ENCODE measurements at regions not wholly inside any gene's neighbourhood (a gene's known extent, or its start where the extent isn't known, plus 50 kb on each side); places are given as distances from the start of the nearest gene placed in this dataset.

DNA sequence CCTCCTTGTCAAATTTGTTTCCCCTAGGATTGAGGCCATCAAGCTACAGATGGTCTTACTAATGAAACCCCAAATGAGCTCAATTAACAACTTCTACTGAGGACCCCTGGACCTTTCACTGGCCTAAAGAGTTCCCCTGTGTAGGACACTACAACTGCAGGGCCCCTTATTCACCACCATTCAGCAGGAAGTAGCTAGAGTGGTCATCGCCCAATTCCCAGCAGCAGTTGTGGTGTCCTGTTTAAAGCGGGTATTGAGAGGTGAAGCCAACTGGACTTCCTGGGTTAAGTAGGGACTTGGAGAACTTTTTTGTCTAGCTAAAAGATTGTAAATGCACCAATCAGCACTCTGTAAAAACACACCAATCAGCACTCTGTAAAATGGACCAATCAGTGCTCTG, 1466.9 kb downstream of the KCNT2 start:
- ATAC-seq (no peak), DNase-seq (no peak)
- 88 to 100% (median 94%) methylated on average over 1 to 2 of the region's 2 CpGs for WGBS, 4 donors
- peaks cover 0 to 14% (median 7%) of the 10 kb centered on the region in 12 donors for H3K9me3 ChIP-seq
- H3K4me3 ChIP-seq, result no peak overlapping the region
- H3K36me3 ChIP-seq, result no peaks in the 10 kb centered on the region
- intact Hi-C loops (cut with DNase I), result no loop called here
- TF ChIP-seq, protein P1, sequence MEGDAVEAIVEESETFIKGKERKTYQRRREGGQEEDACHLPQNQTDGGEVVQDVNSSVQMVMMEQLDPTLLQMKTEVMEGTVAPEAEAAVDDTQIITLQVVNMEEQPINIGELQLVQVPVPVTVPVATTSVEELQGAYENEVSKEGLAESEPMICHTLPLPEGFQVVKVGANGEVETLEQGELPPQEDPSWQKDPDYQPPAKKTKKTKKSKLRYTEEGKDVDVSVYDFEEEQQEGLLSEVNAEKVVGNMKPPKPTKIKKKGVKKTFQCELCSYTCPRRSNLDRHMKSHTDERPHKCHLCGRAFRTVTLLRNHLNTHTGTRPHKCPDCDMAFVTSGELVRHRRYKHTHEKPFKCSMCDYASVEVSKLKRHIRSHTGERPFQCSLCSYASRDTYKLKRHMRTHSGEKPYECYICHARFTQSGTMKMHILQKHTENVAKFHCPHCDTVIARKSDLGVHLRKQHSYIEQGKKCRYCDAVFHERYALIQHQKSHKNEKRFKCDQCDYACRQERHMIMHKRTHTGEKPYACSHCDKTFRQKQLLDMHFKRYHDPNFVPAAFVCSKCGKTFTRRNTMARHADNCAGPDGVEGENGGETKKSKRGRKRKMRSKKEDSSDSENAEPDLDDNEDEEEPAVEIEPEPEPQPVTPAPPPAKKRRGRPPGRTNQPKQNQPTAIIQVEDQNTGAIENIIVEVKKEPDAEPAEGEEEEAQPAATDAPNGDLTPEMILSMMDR (IDR thresholded peaks at IDR 0.05), result no peak
- no peak for TF ChIP-seq POLR2A (IDR thresholded peaks at IDR 0.05)
- H3K27me3 ChIP-seq, result no peaks in the 10 kb centered on the region
- no peaks in the 10 kb centered on the region for H3K4me1 ChIP-seq
- no peak overlapping the region for H3K27ac ChIP-seq

GRCh38 chr1:195130598-195130997, 1477.6 kb downstream of the KCNT2 start:
- Histone ChIP-seq H3K9me3 (peaks cover 0 to 6% (median 0%) of the 10 kb centered on the region in 12 donors), H3K4me3 (no peak overlapping the region), H3K4me1 (no peaks in the 10 kb centered on the region), H3K36me3 (no peaks in the 10 kb centered on the region), H3K27ac (no peak overlapping the region), H3K27me3 (no peaks in the 10 kb centered on the region)
- intact Hi-C loops (cut with DNase I), result no loop called here
- no peak for ATAC-seq
- DNase-seq, result no peak
- TF ChIP-seq, protein P1 (IDR thresholded peaks at IDR 0.05), result no peak
- TF ChIP-seq POLR2A (IDR thresholded peaks at IDR 0.05), result no peak

DNA sequence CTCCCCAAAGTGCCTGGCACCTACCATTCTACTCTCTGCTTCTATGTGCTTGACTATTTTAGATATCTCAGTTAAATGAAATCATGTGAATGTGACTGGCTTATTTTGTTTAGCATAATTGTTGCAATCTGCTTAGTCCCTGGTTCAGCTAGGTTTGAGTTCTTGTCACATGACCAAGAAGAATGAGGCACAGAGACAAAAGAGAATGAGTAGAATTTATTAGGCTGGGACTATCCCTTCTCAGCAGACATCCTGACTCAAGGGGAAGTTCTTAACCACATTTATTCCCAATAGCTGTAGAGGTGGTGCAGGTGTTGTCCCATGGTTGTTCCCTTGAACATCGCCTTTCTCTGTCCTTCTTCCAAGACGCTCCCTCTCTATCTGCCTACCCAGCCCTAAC, 1485.7 kb downstream of the KCNT2 start:
- intact Hi-C loops (cut with DNase I), result no loop called here
- Histone ChIP-seq H3K4me3 (no peak overlapping the region), H3K27ac (no peak overlapping the region), H3K36me3 (no peaks in the 10 kb centered on the region), H3K27me3 (no peaks in the 10 kb centered on the region), H3K4me1 (no peaks in the 10 kb centered on the region), H3K9me3 (no peaks in the 10 kb centered on the region)
- TF ChIP-seq, protein P1 (IDR thresholded peaks at IDR 0.05), result no peak
- no peak for TF ChIP-seq POLR2A (IDR thresholded peaks at IDR 0.05)
- DNase-seq (no peak), ATAC-seq (no peak)
- 91 to 98% (median 96%) methylated on average over 2 of the region's 2 CpGs for WGBS, 4 donors

DNA sequence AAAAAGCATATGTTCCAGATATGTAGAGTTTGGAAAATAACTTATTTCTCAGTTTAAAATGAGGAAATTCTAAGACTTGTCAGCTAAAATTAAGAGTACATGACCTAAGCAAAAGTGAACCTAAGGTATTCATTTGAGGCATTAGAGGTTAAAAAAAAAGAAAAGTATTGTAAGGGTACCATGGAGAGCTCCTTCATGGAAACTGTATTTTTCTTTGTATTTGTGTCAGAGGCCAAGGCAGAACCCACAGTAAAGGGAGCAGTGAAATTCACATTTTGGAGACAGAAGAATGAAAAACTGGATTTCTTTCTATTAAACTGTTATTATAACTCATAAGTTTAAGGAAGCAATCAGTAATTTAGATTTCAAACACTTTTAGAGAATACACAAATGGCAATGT, 1494.8 kb downstream of the KCNT2 start:
- no peak overlapping the region for H3K27ac ChIP-seq
- no peaks in the 10 kb centered on the region for H3K36me3 ChIP-seq
- DNase-seq (no peak), ATAC-seq (no peak)
- intact Hi-C loops (cut with DNase I), result no loop called here
- H3K27me3 ChIP-seq, result no peaks in the 10 kb centered on the region
- peaks cover 0 to 4% (median 0%) of the 10 kb centered on the region in 12 donors for H3K9me3 ChIP-seq
- TF ChIP-seq POLR2A (IDR thresholded peaks at IDR 0.05), result no peak
- TF ChIP-seq, protein P1 (IDR thresholded peaks at IDR 0.05), result no peak
- H3K4me3 ChIP-seq, result no peak overlapping the region
- no peaks in the 10 kb centered on the region for H3K4me1 ChIP-seq

All from heart left ventricle (tissue), 16 donors.